Kidney epithelial cell (primary cell): ENCODE measurements at regions not wholly inside any gene's neighbourhood (a gene's known extent, or its start where the extent isn't known, plus 50 kb on each side); places are given as distances from the start of the nearest gene placed in this dataset.

Source experiments
- DNase-seq: peaks from one replicate; pipeline ENCODE4 v3.0.0-alpha.2; 2010; ENCODE audit warnings: low read depth
- H3K27me3 ChIP-seq: 2 replicates; pipeline ENCODE4 v1.6.0; 2011; ENCODE audit warnings: low read length; ENCODE audit not compliant: control insufficient read depth, insufficient read depth
- H3K36me3 ChIP-seq: 2 replicates; pipeline ENCODE4 v1.5.1; 2011; ENCODE audit warnings: low read length; ENCODE audit not compliant: control insufficient read depth, insufficient read depth
- H3K4me3 ChIP-seq: 2 replicates; pipeline ENCODE4 v1.5.1; 2011; ENCODE audit warnings: low read depth, mild to moderate bottlenecking, control low read depth, low read length
- CTCF ChIP-seq: IDR thresholded peaks from 2 replicates; pipeline ENCODE4 v1.5.1; 2011; ENCODE audit warnings: mild to moderate bottlenecking, moderate library complexity, low read length, control low read depth, inconsistent platforms; ENCODE audit not compliant: insufficient read depth, poor library complexity, severe bottlenecking

- Histone ChIP-seq H3K27me3 (no peaks in the 10 kb centered on the region), H3K4me3 (no peak overlapping the region), H3K36me3 (no peaks in the 10 kb centered on the region)
- TF ChIP-seq CTCF: no peak
- DNase-seq: no peak
Observed at GRCh38 chr14:98599082-98599481, 672.9 kb downstream of the BCL11B start.

GRCh38 chr14:98602983-98603382 lies 669.0 kb downstream of the BCL11B start:
- H3K27me3 ChIP-seq: no peaks in the 10 kb centered on the region
- H3K36me3 ChIP-seq: no peaks in the 10 kb centered on the region
- H3K4me3 ChIP-seq: no peak overlapping the region
- TF ChIP-seq CTCF: no peak
- no peak for DNase-seq

- Histone ChIP-seq H3K36me3 (no peaks in the 10 kb centered on the region), H3K27me3 (no peaks in the 10 kb centered on the region), H3K4me3 (no peak overlapping the region)
- no peak for DNase-seq
- TF ChIP-seq CTCF: no peak
Observed at GRCh38 chr14:98605043-98605442, 667.0 kb downstream of the BCL11B start.

GRCh38 chr14:98606041-98606640 lies 665.9 kb downstream of the BCL11B start:
- Histone ChIP-seq H3K27me3 (no peaks in the 10 kb centered on the region), H3K36me3 (no peaks in the 10 kb centered on the region), H3K4me3 (no peak overlapping the region)
- DNase-seq: no peak
- no peak for TF ChIP-seq CTCF

GRCh38 chr14:98606816-98607215 lies 665.2 kb downstream of the BCL11B start:
- H3K4me3 ChIP-seq: no peak overlapping the region
- no peak for TF ChIP-seq CTCF
- H3K27me3 ChIP-seq: no peaks in the 10 kb centered on the region
- no peak for DNase-seq
- H3K36me3 ChIP-seq: no peaks in the 10 kb centered on the region

GRCh38 chr14:98607341-98607910 lies 664.6 kb downstream of the BCL11B start:
- Histone ChIP-seq H3K36me3 (no peaks in the 10 kb centered on the region), H3K27me3 (no peaks in the 10 kb centered on the region), H3K4me3 (no peak overlapping the region)
- TF ChIP-seq CTCF: no peak
- no peak for DNase-seq
